ENCODE measurements at regions not wholly inside any gene's neighbourhood (a gene's known extent, or its start where the extent isn't known, plus 50 kb on each side); places are given as distances from the start of the nearest gene placed in this dataset.

DNA sequence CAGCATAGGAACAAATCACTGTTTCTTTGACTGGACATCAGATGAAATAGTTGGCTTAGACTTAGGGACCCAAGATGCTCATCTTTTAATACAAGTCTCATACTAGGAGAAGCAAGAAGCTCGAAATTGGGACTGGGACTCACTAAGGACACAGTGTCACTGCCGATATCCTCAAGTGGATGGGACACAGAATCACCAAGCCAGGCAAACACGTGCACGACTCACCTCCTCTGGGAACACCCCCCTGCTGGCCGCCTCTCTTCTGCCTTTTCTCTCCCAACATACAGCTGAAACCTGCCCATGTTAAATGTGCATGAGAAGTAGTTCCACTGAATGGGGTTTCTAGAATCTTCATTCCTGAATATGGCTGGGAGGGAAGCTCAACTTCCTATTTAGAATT lies 106.6 kb upstream of the FAM204A start:
- no peak for TF ChIP-seq POLR2AphosphoS5 (IDR thresholded peaks at IDR 0.05)
- TF ChIP-seq CTCF (IDR thresholded peaks at IDR 0.05) = no peak
- TF ChIP-seq POLR2A (IDR thresholded peaks at IDR 0.05) = no peak
